HG03159 (cell line): ENCODE measurements at regions not wholly inside any gene's neighbourhood (a gene's known extent, or its start where the extent isn't known, plus 50 kb on each side); places are given as distances from the start of the nearest gene placed in this dataset.

ENCODE experiments used
- ATAC-seq: cut with Tn5 transposase; IDR thresholded peaks from one replicate; pipeline ENCODE4 v1.9.1; 2021; ENCODE audit warnings: mild to moderate bottlenecking, moderate library complexity; ENCODE audit not compliant: unreplicated experiment

GRCh38 chr7:109996411-109996810 lies 1094.5 kb upstream of the LRRN3 start:
- no peak for ATAC-seq

GRCh38 chr7:109996927-109997326 lies 1094.0 kb upstream of the LRRN3 start:
- ATAC-seq, result no peak

GRCh38 chr7:109997837-109998236 lies 1093.1 kb upstream of the LRRN3 start:
- ATAC-seq, result no peak

GRCh38 chr7:110001254-110001938 lies 1089.5 kb upstream of the LRRN3 start:
- ATAC-seq, result no peak

GRCh38 chr7:110003827-110004226 lies 1087.1 kb upstream of the LRRN3 start:
- no peak for ATAC-seq

- no peak for ATAC-seq
These were observed 1083.4 kb upstream of the LRRN3 start for GRCh38 chr7:110007320-110008063.

- peak; percentile 63 for ATAC-seq
These were observed 1080.6 kb upstream of the LRRN3 start for GRCh38 chr7:110010359-110010758.

GRCh38 chr7:110017405-110017804 lies 1073.5 kb upstream of the LRRN3 start:
- ATAC-seq, result no peak

GRCh38 chr7:110027385-110027784 lies 1063.5 kb upstream of the LRRN3 start:
- ATAC-seq, result no peak

- no peak for ATAC-seq
These were observed 1047.4 kb upstream of the LRRN3 start for GRCh38 chr7:110043519-110043918.

GRCh38 chr7:110050785-110051184 lies 1040.1 kb upstream of the LRRN3 start:
- ATAC-seq, result no peak

- no peak for ATAC-seq
These were observed 1039.6 kb upstream of the LRRN3 start for GRCh38 chr7:110051372-110051771.

- ATAC-seq, result no peak
These were observed 1034.6 kb upstream of the LRRN3 start for GRCh38 chr7:110056331-110056730.

- ATAC-seq, result no peak
These were observed 1032.5 kb upstream of the LRRN3 start for GRCh38 chr7:110058401-110058800.

GRCh38 chr7:110061387-110061786 lies 1029.5 kb upstream of the LRRN3 start:
- ATAC-seq, result peak; percentile 77

GRCh38 chr7:110065121-110065520 lies 1025.8 kb upstream of the LRRN3 start:
- ATAC-seq, result no peak

GRCh38 chr7:110066843-110067242 lies 1024.1 kb upstream of the LRRN3 start:
- no peak for ATAC-seq

- no peak for ATAC-seq
These were observed 1019.7 kb upstream of the LRRN3 start for GRCh38 chr7:110071192-110071591.

- ATAC-seq, result no peak
These were observed 1015.5 kb upstream of the LRRN3 start for GRCh38 chr7:110075450-110075849.

GRCh38 chr7:110076194-110076593 lies 1014.7 kb upstream of the LRRN3 start:
- no peak for ATAC-seq

- ATAC-seq, result no peak
These were observed 1006.6 kb upstream of the LRRN3 start for GRCh38 chr7:110084181-110084807.
